ENCODE measurements at regions not wholly inside any gene's neighbourhood (a gene's known extent, or its start where the extent isn't known, plus 50 kb on each side); places are given as distances from the start of the nearest gene placed in this dataset.

- TF ChIP-seq, protein P1, sequence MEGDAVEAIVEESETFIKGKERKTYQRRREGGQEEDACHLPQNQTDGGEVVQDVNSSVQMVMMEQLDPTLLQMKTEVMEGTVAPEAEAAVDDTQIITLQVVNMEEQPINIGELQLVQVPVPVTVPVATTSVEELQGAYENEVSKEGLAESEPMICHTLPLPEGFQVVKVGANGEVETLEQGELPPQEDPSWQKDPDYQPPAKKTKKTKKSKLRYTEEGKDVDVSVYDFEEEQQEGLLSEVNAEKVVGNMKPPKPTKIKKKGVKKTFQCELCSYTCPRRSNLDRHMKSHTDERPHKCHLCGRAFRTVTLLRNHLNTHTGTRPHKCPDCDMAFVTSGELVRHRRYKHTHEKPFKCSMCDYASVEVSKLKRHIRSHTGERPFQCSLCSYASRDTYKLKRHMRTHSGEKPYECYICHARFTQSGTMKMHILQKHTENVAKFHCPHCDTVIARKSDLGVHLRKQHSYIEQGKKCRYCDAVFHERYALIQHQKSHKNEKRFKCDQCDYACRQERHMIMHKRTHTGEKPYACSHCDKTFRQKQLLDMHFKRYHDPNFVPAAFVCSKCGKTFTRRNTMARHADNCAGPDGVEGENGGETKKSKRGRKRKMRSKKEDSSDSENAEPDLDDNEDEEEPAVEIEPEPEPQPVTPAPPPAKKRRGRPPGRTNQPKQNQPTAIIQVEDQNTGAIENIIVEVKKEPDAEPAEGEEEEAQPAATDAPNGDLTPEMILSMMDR (conservative IDR thresholded peaks at IDR 0.05; ENCODE audit: low read length), result no peak
- TF ChIP-seq EZH2phosphoT487 (IDR thresholded peaks at IDR 0.05; ENCODE audit: borderline replicate concordance), result no peak
These were observed 322.3 kb upstream of the TBL1XR1 start for GRCh38 chr3:177519588-177519987.

Measured in Loucy (cell line).